Right renal cortex interstitium (tissue), 3 donors: ENCODE measurements at regions not wholly inside any gene's neighbourhood (a gene's known extent, or its start where the extent isn't known, plus 50 kb on each side); places are given as distances from the start of the nearest gene placed in this dataset.

ENCODE experiments used
- DNase-seq, 3 donors: peaks; one replicate each; pipeline ENCODE4 v3.0.0-alpha.2; 2013; ENCODE audit warnings: low read depth in 3 of 3, low spot score in 2 of 3

- DNase-seq, result no peak
Observed at GRCh38 chr22:49303781-49304461, 523.8 kb downstream of the BRD1 start.

- no peak for DNase-seq
Observed at GRCh38 chr22:49303061-49303735, 524.5 kb downstream of the BRD1 start.

- DNase-seq, result no peak
Observed at GRCh38 chr22:49302530-49302929, 525.1 kb downstream of the BRD1 start.

DNA sequence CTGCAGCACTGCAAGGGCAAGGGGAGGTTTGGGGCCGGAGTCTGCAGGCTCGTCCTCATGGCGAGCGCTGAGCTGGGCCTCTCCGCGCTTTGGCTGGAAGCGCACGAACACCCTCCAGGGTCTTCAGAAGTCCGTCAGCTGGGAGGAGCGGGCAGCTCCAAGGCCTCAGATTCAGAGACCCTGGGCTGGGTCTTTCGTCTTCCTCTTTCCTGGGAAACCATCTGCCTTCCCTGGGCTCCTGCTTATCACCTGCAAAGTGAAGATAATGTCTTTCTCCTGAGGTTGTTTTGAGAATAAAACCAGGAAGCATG, 525.6 kb downstream of the BRD1 start:
- DNase-seq, result no peak

DNA sequence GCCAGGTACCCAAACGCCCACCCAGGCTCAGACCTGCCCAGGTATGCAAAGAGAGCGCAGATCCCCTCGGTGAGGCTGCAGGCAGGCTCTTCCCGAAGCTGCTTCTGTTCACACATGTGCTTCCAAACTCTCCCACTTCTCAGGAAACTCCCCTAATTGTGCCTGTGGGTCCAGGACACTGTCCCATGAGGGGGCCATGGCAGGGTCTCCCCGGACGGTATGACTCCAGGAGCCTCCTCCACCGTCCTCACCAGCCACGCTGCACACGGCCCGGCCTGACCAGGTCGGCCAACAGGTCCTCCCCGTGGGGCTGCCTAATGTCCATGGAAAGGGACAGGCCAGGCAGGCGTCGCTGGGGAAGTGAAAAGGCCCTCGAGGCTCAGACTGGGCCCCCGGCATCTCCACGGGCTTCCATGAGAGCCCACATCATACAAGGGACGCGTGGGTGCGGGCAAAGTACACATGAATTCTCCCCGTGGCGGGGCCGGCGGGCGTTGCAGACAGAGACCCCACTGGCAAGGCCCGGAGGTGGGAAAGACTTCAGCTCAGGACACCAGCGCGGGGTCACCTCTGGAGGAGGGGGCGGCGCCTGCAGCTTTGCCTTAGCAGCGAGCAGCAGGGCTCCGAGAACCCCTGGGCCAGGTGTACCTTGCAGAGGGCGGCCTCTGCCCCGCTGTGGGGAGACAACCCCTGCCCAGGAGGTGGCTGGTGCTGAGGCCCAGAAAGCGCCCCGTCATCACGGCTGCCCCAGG, 526.1 kb downstream of the BRD1 start:
- DNase-seq, result no peak

DNA sequence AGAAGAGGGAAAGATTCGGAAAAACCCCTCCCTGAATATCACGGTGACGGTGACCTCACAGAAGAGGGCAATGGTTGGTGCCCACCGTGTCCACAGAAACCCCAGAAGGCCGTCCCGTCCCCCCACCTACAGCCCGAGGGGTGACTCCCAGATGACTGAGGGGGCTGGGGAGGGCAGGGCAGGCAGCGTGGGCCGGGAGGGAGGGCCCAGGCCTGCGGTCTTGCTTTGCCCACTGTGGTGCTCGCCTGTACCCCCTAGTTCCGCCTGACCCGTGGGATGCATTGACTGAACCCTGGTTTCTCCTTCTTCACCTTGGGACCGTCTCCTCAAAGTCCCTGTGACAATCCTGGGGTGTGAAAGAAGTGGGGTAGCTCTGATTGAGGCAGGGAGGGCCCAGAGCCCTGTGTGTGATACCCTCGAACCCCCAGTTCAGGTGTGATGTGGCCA, 526.7 kb downstream of the BRD1 start:
- DNase-seq, result no peak

DNA sequence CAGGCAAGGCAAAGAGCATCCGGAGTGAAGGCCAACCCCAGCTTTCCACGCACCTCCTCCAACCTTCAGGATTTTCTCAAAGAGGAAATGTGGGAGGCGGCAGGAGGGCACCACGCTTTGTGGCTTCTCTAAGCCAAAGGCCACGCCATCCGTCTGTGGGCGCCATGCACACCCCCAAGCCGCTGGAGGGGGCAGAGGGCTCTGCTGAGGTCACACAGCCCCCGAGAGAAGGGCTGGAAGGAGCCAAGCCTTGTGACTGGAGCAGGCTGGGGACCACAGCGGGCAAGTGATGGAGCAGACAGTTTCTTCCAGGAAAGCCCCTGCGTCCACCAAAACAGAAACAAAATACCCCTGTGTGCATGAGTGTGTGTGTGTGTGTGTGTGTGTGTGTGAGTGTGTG, 527.4 kb downstream of the BRD1 start:
- no peak for DNase-seq

DNA sequence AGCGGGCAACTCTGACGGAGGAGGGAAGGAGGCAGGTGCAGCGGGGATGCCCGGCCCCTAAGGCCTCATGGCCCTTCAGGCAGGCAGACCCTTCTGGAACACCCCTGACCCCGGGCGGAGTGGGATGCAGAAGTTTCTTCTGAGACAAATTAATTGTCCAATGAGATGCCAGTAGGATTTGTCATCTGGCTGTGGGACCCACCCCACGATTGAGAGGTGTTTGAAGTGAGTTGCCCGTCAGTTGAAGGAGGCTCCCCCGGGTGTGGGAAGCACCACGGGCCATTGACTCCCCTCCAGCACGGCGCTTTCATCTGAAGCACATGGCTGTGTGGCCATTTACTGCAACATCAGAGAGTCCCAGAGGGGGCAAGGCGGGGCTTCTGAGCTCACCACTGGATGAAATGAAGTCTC, 527.8 kb downstream of the BRD1 start:
- no peak for DNase-seq

DNA sequence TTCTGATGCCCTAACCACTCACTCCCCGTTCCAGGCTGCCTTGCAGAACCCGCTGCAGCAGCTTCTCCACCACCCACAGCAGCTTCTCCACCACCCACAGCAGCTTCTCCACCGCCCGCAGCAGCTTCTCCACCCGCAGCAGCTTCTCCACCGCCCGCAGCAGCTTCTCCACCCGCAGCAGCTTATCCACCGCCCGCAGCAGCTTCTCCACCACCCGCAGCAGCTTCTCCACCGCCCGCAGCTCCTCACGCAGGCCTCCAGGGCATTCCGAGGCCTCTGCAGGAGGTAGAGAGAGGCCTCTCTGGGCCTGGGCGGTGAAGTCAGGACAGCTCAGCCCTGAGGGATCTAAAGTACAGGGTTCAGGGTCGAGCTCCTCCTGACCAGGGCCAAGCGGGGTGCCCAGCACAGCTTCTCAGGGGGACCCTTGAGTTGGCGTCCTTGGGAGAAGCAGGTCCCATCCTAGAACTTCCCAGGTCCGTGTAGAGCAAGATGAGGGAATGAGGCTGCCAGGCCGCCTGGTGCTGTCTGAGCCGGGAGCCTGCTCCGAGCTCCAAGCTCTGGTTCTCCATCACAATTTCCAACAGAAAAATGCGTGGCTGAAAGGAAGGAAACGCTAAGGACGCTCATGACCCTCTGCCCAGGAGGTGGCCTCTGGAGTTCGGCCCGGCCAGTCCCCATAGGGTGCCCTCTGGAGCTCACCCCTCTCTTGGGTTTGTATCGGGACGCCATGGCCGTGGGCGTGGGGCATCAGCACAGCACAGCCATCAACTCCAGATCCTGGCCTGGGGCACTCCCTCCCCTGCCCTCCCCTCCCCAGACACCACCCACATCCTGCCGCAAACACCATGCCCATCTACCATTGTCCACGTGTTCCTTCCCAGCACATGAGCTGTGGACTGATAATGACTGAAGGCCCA, 528.6 kb downstream of the BRD1 start:
- DNase-seq, result no peak

DNA sequence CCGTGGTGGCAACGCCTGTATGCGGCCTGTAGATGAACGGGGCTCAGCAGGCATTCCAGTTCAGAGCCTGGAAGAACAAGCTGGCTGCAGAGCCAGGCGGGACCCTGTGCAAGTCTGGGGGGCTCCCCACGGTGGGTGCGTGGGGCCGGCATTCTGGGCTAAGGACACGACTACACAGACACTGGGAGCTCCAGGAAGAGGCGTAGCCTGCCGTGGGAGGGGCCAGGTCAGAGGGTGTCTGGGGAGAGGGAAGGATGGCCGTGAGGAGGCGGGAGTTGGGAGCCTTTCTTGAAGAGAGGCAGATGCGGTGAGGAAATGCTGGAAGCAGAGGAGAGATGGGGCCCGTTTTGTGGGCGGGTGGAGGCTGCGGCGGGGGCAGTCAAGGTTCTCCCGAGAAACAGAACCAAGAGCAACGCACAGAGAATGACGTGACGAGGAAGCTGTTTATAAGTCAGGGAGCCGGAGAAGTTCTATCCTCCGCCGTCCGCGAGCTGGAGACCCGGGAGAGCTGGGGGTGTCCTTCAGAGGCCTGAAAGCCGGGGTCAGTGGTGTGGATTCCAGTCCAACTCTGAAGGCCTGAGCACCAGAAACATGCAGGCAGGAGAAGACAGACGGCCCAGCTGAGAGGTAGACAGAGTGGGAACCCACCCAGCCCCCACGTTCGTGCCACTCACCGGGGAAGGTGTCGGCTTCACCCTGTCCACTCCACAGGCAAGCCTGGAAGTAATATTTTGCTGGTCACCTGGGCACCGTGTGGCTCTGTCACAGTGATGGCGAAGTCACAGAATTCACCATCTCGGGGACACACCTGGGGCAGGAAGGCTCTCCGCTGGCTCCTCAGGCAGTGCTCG, 529.6 kb downstream of the BRD1 start:
- no peak for DNase-seq

DNA sequence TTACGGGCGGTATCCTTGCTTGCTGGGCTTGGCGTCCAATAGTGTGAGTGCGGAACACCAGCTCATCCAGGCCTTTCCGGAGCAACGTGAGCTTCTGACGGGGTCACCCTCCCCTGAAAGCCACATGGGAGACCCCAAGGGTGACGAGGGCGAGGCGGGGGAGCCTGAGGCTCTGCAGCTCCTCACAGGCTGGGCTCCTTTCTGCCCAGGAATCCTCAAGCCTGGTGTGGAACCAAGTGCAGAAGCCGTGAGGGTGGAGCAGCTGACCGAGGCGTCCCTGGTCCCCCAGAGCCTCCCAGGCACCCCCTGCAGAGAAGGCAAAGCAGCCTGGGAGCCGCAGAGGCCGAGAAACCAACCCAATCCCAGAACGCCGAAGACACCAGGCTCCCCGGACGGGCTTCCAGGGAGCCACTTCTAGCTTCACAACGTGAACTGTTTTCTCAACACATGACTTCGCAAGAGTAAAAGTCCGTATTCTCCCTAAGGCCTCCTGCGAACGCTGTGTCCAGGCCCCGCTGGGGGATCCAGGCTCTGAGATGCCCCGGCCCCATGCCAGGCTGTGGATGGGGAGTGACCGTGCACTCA, 530.3 kb downstream of the BRD1 start:
- no peak for DNase-seq

DNA sequence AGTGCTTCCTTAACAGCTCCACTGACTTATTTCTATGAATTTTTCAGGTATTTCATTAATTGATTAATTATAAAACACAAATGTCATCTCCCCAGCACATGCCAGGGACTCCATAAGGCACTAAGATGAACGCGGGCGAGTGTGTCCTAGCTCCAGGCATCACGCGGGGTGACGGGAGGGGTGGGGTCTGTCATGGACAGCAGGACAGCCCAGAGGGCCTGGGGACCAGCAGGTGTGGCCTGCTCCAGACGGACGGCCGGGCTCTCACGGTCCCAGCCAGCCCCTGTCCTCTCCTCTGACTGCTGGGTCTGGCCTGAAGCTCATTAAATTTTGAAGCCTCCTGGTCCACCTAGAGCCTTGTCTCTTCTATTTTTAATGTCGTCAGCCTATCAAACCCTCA, 531.1 kb downstream of the BRD1 start:
- DNase-seq, result no peak

DNA sequence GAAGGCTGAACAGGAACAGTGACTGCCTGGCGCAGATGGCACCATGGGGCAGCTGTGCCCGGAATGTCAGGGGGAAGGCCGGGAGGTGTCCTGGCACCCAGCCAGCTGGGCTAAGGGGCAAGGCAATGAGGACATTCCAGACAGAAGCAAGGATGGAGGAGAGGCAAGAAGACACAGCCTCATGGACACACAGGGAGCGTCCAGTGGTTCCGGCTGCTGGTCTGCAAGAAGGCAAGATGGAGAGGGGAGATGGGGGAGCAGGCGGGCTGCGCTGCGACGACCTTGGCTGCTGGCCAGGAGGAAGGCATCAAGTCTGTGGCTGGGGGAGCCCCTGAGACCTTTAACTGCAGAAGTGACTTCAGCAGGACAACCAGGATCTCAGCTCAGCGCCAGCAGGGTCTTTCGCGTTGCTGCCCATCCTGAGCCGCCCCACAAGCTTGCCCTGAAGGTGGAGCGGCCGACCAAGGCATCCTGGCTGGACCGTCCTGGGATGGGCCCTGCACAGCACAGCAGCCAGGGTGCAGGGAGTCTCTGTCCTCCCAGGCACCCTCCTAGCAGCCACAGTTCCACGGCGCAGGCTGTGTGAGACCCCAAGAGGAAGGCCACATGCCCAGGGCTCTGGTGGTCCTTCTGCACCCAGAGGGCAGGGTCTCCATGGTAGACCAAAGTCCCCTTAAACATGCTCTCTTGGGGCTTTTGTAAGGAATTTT, 531.7 kb downstream of the BRD1 start:
- no peak for DNase-seq

DNA sequence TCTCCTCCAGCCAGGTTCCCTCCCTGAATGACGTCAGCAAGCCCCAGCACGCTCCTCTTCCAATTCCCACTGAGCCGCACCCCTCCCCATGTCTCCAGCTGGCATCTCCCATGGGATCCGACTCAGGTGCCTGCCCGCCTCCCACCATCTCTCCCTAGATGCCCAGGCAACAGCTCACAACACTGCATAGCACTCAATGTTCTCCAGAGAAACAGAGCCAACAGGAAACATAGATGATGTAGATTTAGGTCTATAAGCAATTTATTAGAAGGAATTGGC, 532.3 kb downstream of the BRD1 start:
- no peak for DNase-seq

DNA sequence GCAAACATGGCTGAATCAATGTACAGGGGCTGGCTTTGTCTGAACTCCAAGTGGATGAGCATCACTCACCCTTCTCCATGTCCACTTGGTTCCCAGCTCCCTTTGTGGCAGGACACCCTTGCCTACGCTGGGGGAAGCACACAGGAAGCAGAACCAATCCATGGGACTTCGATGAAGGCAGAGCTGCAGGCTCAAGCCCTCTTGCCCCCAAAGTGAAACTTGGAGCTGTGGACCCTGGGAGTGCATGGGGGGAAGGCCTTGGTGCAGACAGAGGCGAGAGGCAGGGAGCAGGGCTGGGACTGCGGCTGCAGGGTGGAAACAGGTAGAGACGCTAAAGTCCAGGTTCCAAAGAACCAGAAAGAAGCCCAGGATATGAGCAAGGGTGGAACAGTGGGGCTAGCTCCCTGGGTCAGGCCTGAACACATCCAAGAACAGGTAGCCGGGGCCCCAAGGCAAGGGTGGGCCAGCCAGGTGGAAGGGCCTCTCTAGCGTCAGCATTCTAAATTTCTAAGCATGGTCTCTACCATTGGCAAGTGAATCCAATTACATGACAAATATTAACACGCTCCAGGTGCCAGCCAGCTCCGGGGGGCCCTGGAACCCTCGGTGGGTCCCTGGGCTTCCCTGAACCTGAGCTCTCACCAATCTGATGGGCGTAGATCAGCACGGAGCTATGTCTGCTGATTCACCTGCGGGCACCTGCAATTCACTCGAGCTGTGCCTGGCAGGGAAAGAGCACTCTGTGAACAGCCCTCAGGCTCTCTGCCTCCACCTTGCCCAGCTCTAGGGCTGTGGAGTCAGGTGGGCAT, 532.8 kb downstream of the BRD1 start:
- DNase-seq, result no peak

- DNase-seq, result no peak
Observed at GRCh38 chr22:49292909-49293308, 534.8 kb downstream of the BRD1 start.

- no peak for DNase-seq
Observed at GRCh38 chr22:49291781-49292180, 535.9 kb downstream of the BRD1 start.

- no peak for DNase-seq
Observed at GRCh38 chr22:49291169-49291568, 536.5 kb downstream of the BRD1 start.

DNA sequence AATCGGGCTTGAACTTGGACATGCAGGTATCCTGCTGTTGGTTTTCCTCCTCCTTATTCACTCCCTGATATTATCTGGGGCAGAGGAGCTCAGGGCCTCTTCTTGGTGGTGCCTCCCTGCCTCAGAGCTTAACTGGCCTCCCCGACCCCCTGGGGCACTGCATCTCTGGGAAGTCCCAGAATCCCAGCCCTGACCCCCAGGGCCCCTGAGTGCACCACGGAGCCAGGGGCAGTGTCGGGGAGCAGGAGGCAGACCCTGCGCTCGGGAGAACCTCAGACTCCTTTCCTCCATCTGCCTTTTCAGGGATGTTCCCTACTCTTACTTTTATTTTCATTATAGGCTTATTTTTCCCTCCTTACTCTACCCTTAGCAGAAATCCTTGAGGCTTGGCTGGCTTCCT, 537.0 kb downstream of the BRD1 start:
- DNase-seq, result no peak
